IMR-90 (cell line): ENCODE measurements at regions not wholly inside any gene's neighbourhood (a gene's known extent, or its start where the extent isn't known, plus 50 kb on each side); places are given as distances from the start of the nearest gene placed in this dataset.

ENCODE experiments used
- ATAC-seq: fragments of 200-7000 bp; cut with Tn5 transposase; 2 replicates; pipeline ENCODE4 v1.9.1; 2020; ENCODE audit warnings: low read depth, mild to moderate bottlenecking, moderate library complexity
- BruUV-seq: library from RNA; stranded (reverse); fragments of 400-500 nt; replicated peaks from 2 replicates; lab custom pipeline; 2021; lab: Mats Ljungman, UMichigan
- CTCF ChIA-PET: fragments of 300-600 bp; formaldehyde crosslinking; extraction: SDS; loops from one replicate; lab custom pipeline; 2021; ENCODE audit warnings: antibody characterized with exemption; lab: Yijun Ruan, JAX
- POLR2A ChIA-PET: fragments of 300-600 bp; sonication (Branson Sonifier 250); formaldehyde crosslinking; loops from one replicate; lab custom pipeline; 2022; ENCODE audit warnings: antibody characterized with exemption; ENCODE audit not compliant: unreplicated experiment; lab: Charles Lee
- DNase-seq: peaks from one replicate; pipeline ENCODE4 v3.0.0; 2013
- H2AFZ ChIP-seq: replicated peaks from 2 replicates; pipeline ENCODE3; 2013; ENCODE audit warnings: low read length, mild to moderate bottlenecking; ENCODE audit not compliant: poor library complexity
- H2AK5ac ChIP-seq: 2 replicates; pipeline ENCODE4 v1.6.1; 2013; ENCODE audit warnings: low read depth, low read length, inconsistent platforms
- H2AK9ac ChIP-seq: replicated peaks from 2 replicates; pipeline ENCODE3; 2013; ENCODE audit warnings: mild to moderate bottlenecking, low read depth, low read length, moderate library complexity; ENCODE audit not compliant: poor library complexity
- H2BK120ac ChIP-seq: 2 replicates; pipeline ENCODE4 v1.6.1; 2013; ENCODE audit warnings: low read depth, low read length, inconsistent platforms
- H2BK15ac ChIP-seq: 3 replicates; pipeline ENCODE4 v1.6.1; 2013; ENCODE audit warnings: low read depth, low read length, inconsistent platforms
- H2BK20ac ChIP-seq: 2 replicates; pipeline ENCODE4 v1.6.1; 2013; ENCODE audit warnings: low read depth, mild to moderate bottlenecking, inconsistent platforms, low read length, moderate library complexity
- H2BK5ac ChIP-seq: 2 replicates; pipeline ENCODE4 v1.6.1; 2013; ENCODE audit warnings: mild to moderate bottlenecking, low read depth, low read length, inconsistent platforms; ENCODE audit not compliant: poor library complexity, severe bottlenecking
- H3K14ac ChIP-seq: replicated peaks from 2 replicates; pipeline ENCODE4 v1.6.1; 2013; ENCODE audit warnings: low read depth, low read length, inconsistent platforms
- H3K18ac ChIP-seq: 2 replicates; pipeline ENCODE4 v1.6.1; 2013; ENCODE audit warnings: low read depth, low read length, control low read depth
- H3K23ac ChIP-seq: 2 replicates; pipeline ENCODE4 v1.6.1; 2013; ENCODE audit warnings: low read depth, low read length, inconsistent platforms
- H3K27ac ChIP-seq: 2 replicates; pipeline ENCODE4 v1.5.1; 2013; ENCODE audit warnings: mild to moderate bottlenecking, control low read depth, low read length; ENCODE audit not compliant: insufficient read depth
- H3K27me3 ChIP-seq: 2 replicates; pipeline ENCODE4 v1.6.1; 2013; ENCODE audit warnings: low read length; ENCODE audit not compliant: control insufficient read depth, insufficient read depth
- H3K36me3 ChIP-seq: 2 replicates; pipeline ENCODE4 v1.6.1; 2013; ENCODE audit warnings: low read length, mixed read lengths; ENCODE audit not compliant: control insufficient read depth, insufficient read depth
- H3K4ac ChIP-seq: 2 replicates; pipeline ENCODE4 v1.6.1; 2013; ENCODE audit warnings: low read depth, low read length, inconsistent platforms
- H3K4me1 ChIP-seq: 2 replicates; pipeline ENCODE4 v1.6.1; 2013; ENCODE audit warnings: low read length, mixed read lengths; ENCODE audit not compliant: control insufficient read depth, insufficient read depth
- H3K4me2 ChIP-seq: 2 replicates; pipeline ENCODE4 v1.6.1; 2013; ENCODE audit warnings: low read depth, mild to moderate bottlenecking, control low read depth, low read length, moderate library complexity
- H3K4me3 ChIP-seq: 2 replicates; pipeline ENCODE4 v1.5.1; 2013; ENCODE audit warnings: low read depth, mild to moderate bottlenecking, control low read depth, low read length, moderate library complexity; ENCODE audit not compliant: insufficient read depth
- H3K56ac ChIP-seq: 2 replicates; pipeline ENCODE4 v1.6.1; 2013; ENCODE audit warnings: low read length, inconsistent platforms; ENCODE audit not compliant: insufficient read depth; ENCODE audit errors: extremely low read depth
- H3K79me1 ChIP-seq, 2 experiments: 2 replicates each; pipeline ENCODE4 v1.6.1; 2013; ENCODE audit warnings: low read length in 2 of 2, inconsistent platforms in 1 of 2, low read depth in 1 of 2
- H3K9ac ChIP-seq: 2 replicates; pipeline ENCODE4 v1.6.1; 2013; ENCODE audit warnings: low read depth, low read length, control low read depth
- H3K9me1 ChIP-seq: 2 replicates; pipeline ENCODE4 v1.6.1; 2013; ENCODE audit warnings: low read length, inconsistent platforms; ENCODE audit not compliant: insufficient read depth
- H3K9me3 ChIP-seq: 2 replicates; pipeline ENCODE4 v1.6.1; 2013; ENCODE audit warnings: low read length; ENCODE audit not compliant: control insufficient read depth, insufficient read depth
- H4K20me1 ChIP-seq: 2 replicates; pipeline ENCODE4 v1.6.1; 2013; ENCODE audit warnings: low read length, inconsistent platforms; ENCODE audit not compliant: insufficient read depth
- H4K5ac ChIP-seq: 2 replicates; pipeline ENCODE4 v1.6.1; 2013; ENCODE audit warnings: mild to moderate bottlenecking, low read depth, low read length, control low read depth
- H4K8ac ChIP-seq, 2 experiments: 2 replicates each; pipeline ENCODE4 v1.6.1; 2013; ENCODE audit warnings: low read depth in 2 of 2, low read length in 2 of 2, control low read depth in 1 of 2, inconsistent platforms in 1 of 2
- H4K91ac ChIP-seq: 2 replicates; pipeline ENCODE4 v1.6.1; 2013; ENCODE audit warnings: low read depth, low read length, inconsistent platforms; ENCODE audit not compliant: insufficient read depth
- CHD1 ChIP-seq: IDR thresholded peaks from 2 replicates; pipeline ENCODE4 v1.6.1; 2012; ENCODE audit warnings: low read depth, low read length, improper control_type of control experiment
- MAFK ChIP-seq: IDR thresholded peaks from 2 replicates; pipeline ENCODE4 v1.6.1; 2012; ENCODE audit warnings: low read depth, low read length, improper control_type of control experiment
- RAD21 ChIP-seq: IDR thresholded peaks from 2 replicates; pipeline ENCODE4 v1.6.1; 2012; ENCODE audit warnings: low read length, improper control_type of control experiment
- SMC3 ChIP-seq: fragments of 150-350 bp; IDR thresholded peaks from 2 replicates; pipeline ENCODE4 v1.6.1; 2016; ENCODE audit warnings: low read depth, mild to moderate bottlenecking, antibody characterized with exemption, low read length, moderate library complexity
- WGBS, 2 experiments: methylation state at CpG; one replicate each; pipeline versions ENCODE4 v1.1.5 to v1.1.7; 2013; ENCODE audit warnings: missing lambda C conversion rate in 2 of 2; ENCODE audit not compliant: insufficient read length in 1 of 2; ENCODE audit errors: extremely low coverage in 2 of 2; 5-methylcytosine and 5-hydroxymethylcytosine counted together
- dilution Hi-C: fragments of 300-500 bp; cut with HindIII; formaldehyde crosslinking; loops from one replicate; pipeline ENCODE4 v1.14.3; 2018; ENCODE audit warnings: low sequenced_read_pairs; ENCODE audit not compliant: unreplicated experiment
- in situ Hi-C: fragments of 300-500 bp; cut with MboI; formaldehyde crosslinking; loops from 3 replicates; pipeline ENCODE4 v1.14.3; 2019; ENCODE audit warnings: low sequenced_read_pairs, inconsistent platforms, mixed read lengths
- intact Hi-C: fragments of 100-400 bp; cut with micrococcal nuclease; formaldehyde crosslinking; loops from 2 replicates; pipeline ENCODE4 v1.10.0; 2022
- TF ChIP-seq, protein P1 (sequence below): conservative IDR thresholded peaks from 2 replicates; pipeline ENCODE4 v1.5.1; 2012; ENCODE audit warnings: mild to moderate bottlenecking, low read depth, low read length, improper control_type of control experiment

DNA sequence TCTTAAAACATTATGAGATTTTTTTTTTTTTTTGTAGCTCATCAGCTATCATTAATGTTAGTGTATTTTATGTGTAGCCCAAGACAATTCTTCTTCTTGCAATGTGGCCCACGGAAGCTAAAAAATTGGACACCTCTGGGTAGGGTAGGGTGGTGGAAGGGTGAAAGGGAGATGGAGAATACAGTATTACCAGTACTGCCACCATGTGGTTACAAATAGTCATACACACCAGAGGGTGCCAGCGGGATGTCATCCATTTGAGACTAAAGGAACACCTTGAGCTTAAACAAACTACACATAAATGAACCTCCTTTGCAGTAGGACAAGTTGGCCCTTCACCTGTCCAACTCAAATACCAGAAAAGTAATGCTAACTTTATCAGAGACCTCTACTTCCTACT is 601.9 kb downstream of the HTR1B start:
- Histone ChIP-seq H3K23ac (no peak overlapping the region), H4K91ac (no peak overlapping the region), H2AK9ac (no peak overlapping the region), H3K56ac (no peak overlapping the region), H2BK5ac (no peak overlapping the region), H3K9me1 (no peaks in the 10 kb centered on the region), H3K4me2 (no peak overlapping the region), H3K4me3 (no peak overlapping the region), H3K9ac (no peak overlapping the region), H4K8ac (no peak overlapping the region), H2BK20ac (no peak overlapping the region), H4K5ac (no peak overlapping the region), H3K79me1 (no peaks in the 10 kb centered on the region), H2AK5ac (no peak overlapping the region), H3K4me1 (no peaks in the 10 kb centered on the region), H2BK120ac (no peak overlapping the region), H3K27me3 (no peaks in the 10 kb centered on the region), H4K20me1 (no peaks in the 10 kb centered on the region), H3K4ac (no peak overlapping the region), H3K27ac (no peak overlapping the region), H3K36me3 (no peaks in the 10 kb centered on the region), H2BK15ac (no peak overlapping the region), H3K18ac (no peak overlapping the region), H3K9me3 (no peaks in the 10 kb centered on the region), H2AFZ (no peak overlapping the region), H3K14ac (no peak overlapping the region)
- BruUV-seq: no TSS peak
- CTCF ChIA-PET: interaction anchor here (0.9 to 1.2 kb wide), 2 partner anchors 10 to 11 kb away, joined by 3 to 4 read pairs; no protein-coding TSS in a partner anchor
- ATAC-seq: no peak
- DNase-seq: no peak
- intact Hi-C loops (loop anchor here (10.0 kb wide), 1 partner anchor 593 kb away; no protein-coding TSS in a partner anchor), dilution Hi-C loops (no loop called here), in situ Hi-C loops (no loop called here)
- POLR2A ChIA-PET: interaction anchor here (0.5 kb wide), 1 partner anchor 39 kb away, joined by 3 read pairs; no protein-coding TSS in a partner anchor
- TF ChIP-seq, protein P1, sequence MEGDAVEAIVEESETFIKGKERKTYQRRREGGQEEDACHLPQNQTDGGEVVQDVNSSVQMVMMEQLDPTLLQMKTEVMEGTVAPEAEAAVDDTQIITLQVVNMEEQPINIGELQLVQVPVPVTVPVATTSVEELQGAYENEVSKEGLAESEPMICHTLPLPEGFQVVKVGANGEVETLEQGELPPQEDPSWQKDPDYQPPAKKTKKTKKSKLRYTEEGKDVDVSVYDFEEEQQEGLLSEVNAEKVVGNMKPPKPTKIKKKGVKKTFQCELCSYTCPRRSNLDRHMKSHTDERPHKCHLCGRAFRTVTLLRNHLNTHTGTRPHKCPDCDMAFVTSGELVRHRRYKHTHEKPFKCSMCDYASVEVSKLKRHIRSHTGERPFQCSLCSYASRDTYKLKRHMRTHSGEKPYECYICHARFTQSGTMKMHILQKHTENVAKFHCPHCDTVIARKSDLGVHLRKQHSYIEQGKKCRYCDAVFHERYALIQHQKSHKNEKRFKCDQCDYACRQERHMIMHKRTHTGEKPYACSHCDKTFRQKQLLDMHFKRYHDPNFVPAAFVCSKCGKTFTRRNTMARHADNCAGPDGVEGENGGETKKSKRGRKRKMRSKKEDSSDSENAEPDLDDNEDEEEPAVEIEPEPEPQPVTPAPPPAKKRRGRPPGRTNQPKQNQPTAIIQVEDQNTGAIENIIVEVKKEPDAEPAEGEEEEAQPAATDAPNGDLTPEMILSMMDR: peak; percentile 11; the same call in 1 of the 2 replicates
- no peak for TF ChIP-seq SMC3
- TF ChIP-seq MAFK: no peak
- TF ChIP-seq RAD21: no peak
- no peak for TF ChIP-seq CHD1
- no CpG with 5 or more reads among the region's 2 CpGs for WGBS, 2 experiments
